KBM-7 (cell line): ENCODE measurements at regions not wholly inside any gene's neighbourhood (a gene's known extent, or its start where the extent isn't known, plus 50 kb on each side); places are given as distances from the start of the nearest gene placed in this dataset.
"Not testable (repeated sequence)": the region's sequence is repeated elsewhere in the genome, so short reads cannot be mapped to it uniquely, and the experiment has no call there.

Experiments
- DNase-seq: peaks from one replicate; pipeline ENCODE4 v3.0.0-alpha.2; 2015
- in situ Hi-C: fragments of 300-500 bp; cut with MboI; formaldehyde crosslinking; loops from 2 replicates; pipeline ENCODE4 v1.14.3; 2020; ENCODE audit warnings: low sequenced_read_pairs, low pct_unique_long_range_greater_than_20kb, mixed read lengths

- no peak for DNase-seq
- in situ Hi-C loops, result no loop called here
Measured at GRCh38 chr14:40987481-40987880, 619.2 kb upstream of the LRFN5 start.

DNA sequence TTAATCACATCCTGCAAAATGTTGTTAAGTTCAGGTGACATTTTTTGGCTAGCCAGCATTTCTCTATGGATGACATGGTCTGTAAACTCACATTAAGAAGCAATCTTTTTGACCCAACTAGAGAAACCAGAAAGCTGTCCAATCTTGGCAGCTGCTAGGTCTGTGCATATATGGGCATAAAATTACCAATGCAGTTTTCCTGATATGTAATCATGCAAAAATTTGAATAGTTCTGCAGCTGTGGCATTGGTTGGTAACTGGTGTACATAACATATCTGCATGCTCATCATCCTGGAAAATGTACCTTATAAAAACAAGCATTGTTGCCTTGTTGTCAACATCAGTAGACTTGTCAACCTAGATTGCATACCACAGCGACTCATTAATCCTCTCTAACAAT lies 620.0 kb upstream of the LRFN5 start:
- DNase-seq, result no peak
- in situ Hi-C loops, result no loop called here

GRCh38 chr14:40985584-40985983 lies 621.1 kb upstream of the LRFN5 start:
- in situ Hi-C loops, result no loop called here
- DNase-seq, result no peak

DNA sequence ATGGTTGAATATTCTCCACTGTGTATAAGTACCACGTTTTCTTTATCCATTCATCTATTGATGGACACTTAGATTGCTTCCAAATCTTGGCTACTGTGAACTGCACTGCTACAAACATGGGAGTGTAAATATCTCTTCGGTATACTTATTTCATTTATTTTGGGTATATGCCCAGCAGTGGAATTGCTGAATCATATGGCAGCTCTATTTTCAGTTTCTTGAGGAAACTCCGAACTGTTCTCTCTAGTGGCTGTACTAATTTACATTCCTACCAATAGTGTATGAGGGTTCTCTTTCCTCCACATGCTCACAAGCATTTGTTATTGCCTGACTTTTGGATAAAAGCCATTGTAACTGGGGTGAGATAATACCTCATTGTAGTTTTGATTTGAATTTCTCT lies 623.1 kb upstream of the LRFN5 start:
- DNase-seq, result no peak
- in situ Hi-C loops, result no loop called here

DNA sequence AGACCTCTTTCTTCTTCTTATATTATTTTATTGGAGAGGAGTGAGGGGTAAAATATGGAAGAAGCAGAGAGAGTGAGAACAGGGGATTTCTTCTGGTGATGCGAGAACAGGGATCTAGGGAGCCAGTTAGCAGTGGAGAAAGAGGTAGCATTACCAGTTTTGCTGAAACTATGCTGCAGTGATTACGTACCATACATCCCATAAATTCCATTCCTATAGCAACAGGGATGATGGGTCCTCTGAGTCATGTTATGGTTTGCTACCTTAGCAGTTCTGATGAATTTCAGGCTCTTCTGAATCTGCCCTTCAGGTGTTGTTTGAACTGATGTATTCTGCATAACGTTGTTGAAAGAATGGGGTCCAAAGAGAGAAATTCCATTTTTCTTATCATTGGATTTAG lies 625.4 kb upstream of the LRFN5 start:
- DNase-seq, result no peak
- in situ Hi-C loops, result no loop called here

DNA sequence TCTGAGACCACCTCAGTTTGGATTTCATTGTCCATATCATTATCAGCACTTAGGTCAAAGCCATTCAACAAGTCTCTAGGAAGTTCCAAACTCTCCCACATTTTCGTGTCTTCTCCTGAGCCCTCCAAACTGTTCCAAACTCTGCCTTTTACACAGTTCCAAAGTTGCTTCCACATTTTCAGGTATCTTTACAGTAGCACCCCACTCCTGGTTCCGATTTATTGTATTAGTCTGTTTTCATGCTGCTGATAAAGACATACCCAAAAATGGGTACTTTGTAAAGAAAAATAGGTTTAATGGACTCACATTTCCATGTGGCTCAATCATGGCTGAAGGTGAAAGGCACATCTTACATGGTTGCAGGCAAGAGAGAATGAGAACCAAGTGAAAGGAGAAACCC lies 646.4 kb upstream of the LRFN5 start:
- DNase-seq, in situ Hi-C loops: not testable (repeated sequence)

DNA sequence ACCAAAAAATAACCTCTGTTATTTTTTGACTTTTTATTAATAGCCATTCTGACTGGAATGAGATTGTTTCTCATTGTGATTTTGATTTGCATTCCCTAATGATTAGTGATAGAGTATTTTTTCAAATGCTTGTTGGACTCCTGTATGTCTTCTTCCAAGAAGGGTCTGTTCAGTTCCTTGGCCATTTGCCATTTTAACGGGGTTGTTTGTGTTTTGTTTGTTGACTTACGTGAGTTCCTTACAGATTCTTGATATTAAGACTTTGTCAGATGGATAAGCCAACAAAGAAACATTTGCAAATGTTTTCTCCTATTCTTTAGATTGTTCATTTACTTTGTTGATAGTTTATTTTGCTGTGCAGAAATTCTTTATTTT lies 651.6 kb upstream of the LRFN5 start:
- DNase-seq, result no peak
- in situ Hi-C loops, result no loop called here

GRCh38 chr14:40954448-40955130 lies 652.1 kb upstream of the LRFN5 start:
- in situ Hi-C loops, DNase-seq: not testable (repeated sequence)

DNA sequence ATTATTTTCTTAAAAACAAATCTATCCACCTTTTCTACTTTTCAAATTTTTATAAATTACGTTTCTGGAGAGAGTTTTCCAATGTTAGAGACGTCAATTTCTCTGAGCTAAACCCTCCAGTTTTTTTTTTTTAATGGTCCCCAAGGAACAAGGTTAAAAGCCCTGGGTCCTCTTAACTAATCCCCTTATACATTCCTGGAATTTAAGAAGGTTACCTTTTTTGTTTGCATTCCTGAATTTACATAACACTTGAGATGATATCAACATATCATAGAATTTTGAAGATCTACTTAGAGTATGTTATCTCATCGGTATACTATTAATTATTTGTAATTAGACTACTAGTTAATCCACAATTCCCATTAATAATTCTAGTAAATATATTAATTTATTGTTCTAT lies 662.2 kb upstream of the LRFN5 start:
- in situ Hi-C loops, result no loop called here

DNA sequence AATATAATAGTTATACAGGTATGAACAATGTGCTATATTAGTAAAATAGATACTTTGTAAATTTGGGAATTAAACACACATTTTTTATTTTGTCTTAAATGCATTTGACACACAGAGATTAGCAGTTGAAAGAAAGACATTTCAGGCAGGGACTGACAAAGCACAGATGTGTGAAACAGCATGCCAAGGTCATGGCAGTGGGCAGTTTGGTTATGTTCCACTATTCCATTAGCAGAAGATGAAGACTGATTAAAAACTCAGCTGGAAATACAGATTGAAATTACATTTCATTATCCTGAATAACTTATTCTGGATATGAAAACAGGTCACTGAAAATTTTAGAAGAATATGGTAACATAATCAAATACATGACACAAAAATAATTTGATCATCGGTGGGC lies 669.8 kb upstream of the LRFN5 start:
- in situ Hi-C loops, result no loop called here
- DNase-seq, result no peak

More for the DNA sequence above, 662.2 kb upstream of the LRFN5 start:
- DNase-seq, result no peak

- DNase-seq, result no peak
- in situ Hi-C loops, result no loop called here
Measured at GRCh38 chr14:40920380-40920779, 686.3 kb upstream of the LRFN5 start.

GRCh38 chr14:40911141-40911540 lies 695.5 kb upstream of the LRFN5 start:
- in situ Hi-C loops, result no loop called here
- DNase-seq, result no peak

- in situ Hi-C loops, result no loop called here
- DNase-seq, result no peak
Measured at GRCh38 chr14:40909906-40910305, 696.8 kb upstream of the LRFN5 start.

GRCh38 chr14:40903709-40904108 lies 703.0 kb upstream of the LRFN5 start:
- DNase-seq, result no peak
- in situ Hi-C loops, result no loop called here

GRCh38 chr14:40899435-40899834 lies 707.2 kb upstream of the LRFN5 start:
- no peak for DNase-seq
- in situ Hi-C loops, result no loop called here

- DNase-seq, result no peak
- in situ Hi-C loops, result no loop called here
Measured at GRCh38 chr14:40894846-40895245, 711.8 kb upstream of the LRFN5 start.

GRCh38 chr14:40889126-40889525 lies 717.5 kb upstream of the LRFN5 start:
- in situ Hi-C loops, result no loop called here

GRCh38 chr14:40887912-40888311 lies 718.8 kb upstream of the LRFN5 start:
- in situ Hi-C loops, result no loop called here

More at GRCh38 chr14:40889126-40889525, 717.5 kb upstream of the LRFN5 start:
- DNase-seq, result no peak

DNA sequence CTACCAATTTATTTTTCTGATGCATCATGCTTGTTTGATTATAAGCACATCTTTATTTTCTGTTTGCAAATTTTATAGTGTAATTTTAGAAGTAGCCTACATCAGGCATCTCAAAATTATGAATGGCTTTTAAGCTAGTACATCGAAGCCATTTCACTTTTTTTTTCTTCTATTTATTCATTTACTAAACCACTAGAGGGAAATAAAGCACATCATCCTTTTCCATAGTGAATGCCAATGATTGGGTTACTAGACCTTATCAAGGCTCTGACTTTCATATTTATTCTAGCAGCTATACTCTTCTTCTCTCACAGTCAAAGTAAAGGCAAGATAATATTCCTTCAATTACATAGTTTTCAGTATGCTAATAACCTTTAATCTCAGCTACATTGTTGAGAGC lies 736.4 kb upstream of the LRFN5 start:
- in situ Hi-C loops, result no loop called here

More at GRCh38 chr14:40887912-40888311, 718.8 kb upstream of the LRFN5 start:
- no peak for DNase-seq

DNA sequence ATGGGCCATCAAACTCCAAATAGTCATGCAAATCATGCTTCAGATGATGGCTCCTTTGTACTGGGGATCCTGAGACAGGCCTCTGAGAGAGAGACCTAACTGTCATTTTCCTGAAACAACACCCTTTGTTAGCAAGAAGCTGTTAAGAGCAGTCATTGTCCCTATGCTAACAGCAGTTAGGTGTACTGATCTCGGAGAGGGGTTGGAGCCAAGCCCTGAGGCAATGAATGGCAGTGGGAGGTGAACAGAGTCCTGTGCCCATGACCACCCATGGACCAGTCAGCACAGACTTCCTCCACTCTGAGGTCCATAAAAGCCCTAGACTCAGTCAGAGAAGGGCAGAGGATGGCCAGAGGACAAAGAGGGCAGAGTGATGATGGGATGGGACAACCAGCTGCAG lies 747.6 kb upstream of the LRFN5 start:
- in situ Hi-C loops, result no loop called here
- DNase-seq, result no peak

More for the DNA sequence above, 736.4 kb upstream of the LRFN5 start:
- no peak for DNase-seq

- DNase-seq, result no peak
- in situ Hi-C loops, result no loop called here
Measured at GRCh38 chr14:40855343-40855742, 751.3 kb upstream of the LRFN5 start.
